ENCODE measurements at regions not wholly inside any gene's neighbourhood (a gene's known extent, or its start where the extent isn't known, plus 50 kb on each side); places are given as distances from the start of the nearest gene placed in this dataset.

- TF ChIP-seq NR2C2 (CRISPR knock-in tag; IDR thresholded peaks at IDR 0.05; ENCODE audit: borderline replicate concordance) (no peak), ZC3H13 (CRISPR knock-in tag; IDR thresholded peaks at IDR 0.05) (no peak), ZNF282 (IDR thresholded peaks at IDR 0.05; ENCODE audit: partially characterized antibody) (no peak), CTCF (CRISPR knock-in tag; IDR thresholded peaks at IDR 0.05) (no peak), ATF6 (CRISPR knock-in tag; conservative IDR thresholded peaks at IDR 0.05) (no peak), CCDC6 (CRISPR knock-in tag; IDR thresholded peaks at IDR 0.05) (no peak), AFF4 (CRISPR knock-in tag; IDR thresholded peaks at IDR 0.05) (no peak), MTF1 (CRISPR knock-in tag; IDR thresholded peaks at IDR 0.05) (no peak)
These were observed 115.9 kb downstream of the INHBB start for GRCh38 chr2:120461546-120462537.
